ENCODE measurements at regions not wholly inside any gene's neighbourhood (a gene's known extent, or its start where the extent isn't known, plus 50 kb on each side); places are given as distances from the start of the nearest gene placed in this dataset.

DNA sequence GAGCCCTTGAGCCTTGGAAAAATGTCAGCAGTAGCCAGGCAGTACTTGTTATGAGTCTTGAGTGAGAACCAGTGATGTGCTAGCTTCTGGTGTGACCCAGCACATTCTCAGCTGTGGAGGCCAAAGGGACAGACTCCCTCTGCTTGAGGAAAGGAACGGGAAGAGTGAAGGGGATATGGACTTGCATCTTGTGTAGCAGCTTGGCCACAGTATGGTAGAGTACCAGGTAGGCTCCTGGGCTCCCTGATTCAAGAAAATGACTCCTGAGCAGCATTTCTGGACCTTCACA is 1601.9 kb upstream of the ADGRL3 start:
- H3K27ac Mint-ChIP-seq = no peak overlapping the region
- H3K27me3 Mint-ChIP-seq (ENCODE audit: low read depth) = no peaks in the 10 kb centered on the region
- H3K27ac ChIP-seq (ENCODE audit: insufficient read length, low read depth, low read length) = no peak overlapping the region
- no peak overlapping the region for H3K18ac ChIP-seq (ENCODE audit: insufficient read length, low read depth, low read length)
- no peak overlapping the region for H3K9ac ChIP-seq (ENCODE audit: extremely low read depth, insufficient read length, low read length)
- H3K4me3 Mint-ChIP-seq = no peak overlapping the region
- no peak overlapping the region for H4K8ac ChIP-seq (replicated peaks; ENCODE audit: insufficient read length, low read depth, low read length)
- H3K4me1 Mint-ChIP-seq = no peaks in the 10 kb centered on the region
- TF ChIP-seq, protein P1, sequence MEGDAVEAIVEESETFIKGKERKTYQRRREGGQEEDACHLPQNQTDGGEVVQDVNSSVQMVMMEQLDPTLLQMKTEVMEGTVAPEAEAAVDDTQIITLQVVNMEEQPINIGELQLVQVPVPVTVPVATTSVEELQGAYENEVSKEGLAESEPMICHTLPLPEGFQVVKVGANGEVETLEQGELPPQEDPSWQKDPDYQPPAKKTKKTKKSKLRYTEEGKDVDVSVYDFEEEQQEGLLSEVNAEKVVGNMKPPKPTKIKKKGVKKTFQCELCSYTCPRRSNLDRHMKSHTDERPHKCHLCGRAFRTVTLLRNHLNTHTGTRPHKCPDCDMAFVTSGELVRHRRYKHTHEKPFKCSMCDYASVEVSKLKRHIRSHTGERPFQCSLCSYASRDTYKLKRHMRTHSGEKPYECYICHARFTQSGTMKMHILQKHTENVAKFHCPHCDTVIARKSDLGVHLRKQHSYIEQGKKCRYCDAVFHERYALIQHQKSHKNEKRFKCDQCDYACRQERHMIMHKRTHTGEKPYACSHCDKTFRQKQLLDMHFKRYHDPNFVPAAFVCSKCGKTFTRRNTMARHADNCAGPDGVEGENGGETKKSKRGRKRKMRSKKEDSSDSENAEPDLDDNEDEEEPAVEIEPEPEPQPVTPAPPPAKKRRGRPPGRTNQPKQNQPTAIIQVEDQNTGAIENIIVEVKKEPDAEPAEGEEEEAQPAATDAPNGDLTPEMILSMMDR (conservative IDR thresholded peaks at IDR 0.05) = no peak
- H2AFZ ChIP-seq (ENCODE audit: low read length) = no peak overlapping the region
- H3K4me1 ChIP-seq (ENCODE audit: insufficient read depth, low read length) = no peaks in the 10 kb centered on the region
- H3K56ac ChIP-seq (ENCODE audit: insufficient read length, low read depth, low read length) = no peak overlapping the region
- H3K79me2 ChIP-seq (ENCODE audit: insufficient read depth, low read length) = no peaks in the 10 kb centered on the region
- H3K14ac ChIP-seq (ENCODE audit: insufficient read depth, low read length) = no peak overlapping the region
- no peak overlapping the region for H2AK5ac ChIP-seq (ENCODE audit: insufficient read length, low read length)
- H2BK15ac ChIP-seq (ENCODE audit: low read depth, low read length) = no peak overlapping the region
- H2BK120ac ChIP-seq (ENCODE audit: low read depth, low read length, poor library complexity, severe bottlenecking) = no peak overlapping the region
- no peak overlapping the region for H4K91ac ChIP-seq (ENCODE audit: insufficient read length, low read depth, low read length)
- no peak overlapping the region for H3K23ac ChIP-seq (ENCODE audit: insufficient read length, low read depth, low read length)
- no peak overlapping the region for H2BK5ac ChIP-seq (ENCODE audit: insufficient read length, low read length)
- H3K4me2 ChIP-seq (ENCODE audit: insufficient read depth, insufficient read length, low read length) = no peak overlapping the region
- H4K5ac ChIP-seq (ENCODE audit: insufficient read length, low read depth, low read length) = no peak overlapping the region
- DNase-seq = no peak
- no peak overlapping the region for H3K4ac ChIP-seq (ENCODE audit: low read depth, low read length)
- H2BK12ac ChIP-seq (ENCODE audit: insufficient read length, low read depth, low read length) = no peak overlapping the region
- H3K79me1 ChIP-seq (ENCODE audit: insufficient read depth, low read depth, low read length, poor library complexity, severe bottlenecking) = no peaks in the 10 kb centered on the region
- no peaks in the 10 kb centered on the region for H4K20me1 ChIP-seq (ENCODE audit: control insufficient read depth, insufficient read depth, insufficient read length)
- no peaks in the 10 kb centered on the region; a peak in 1 of 7 replicates for H3K36me3 Mint-ChIP-seq (ENCODE audit: insufficient read depth in 1 of 3, low read depth in 3 of 3)
- H3T11ph ChIP-seq (ENCODE audit: low read length) = no peak overlapping the region
- H3K23me2 ChIP-seq (ENCODE audit: insufficient read length, low read depth, low read length, poor library complexity, severe bottlenecking) = no peaks in the 10 kb centered on the region
- no CpG with 5 or more reads among the region's 1 CpG for WGBS (ENCODE audit: extremely low coverage, insufficient read length, low lambda C conversion rate)
- H3K27me3 ChIP-seq (ENCODE audit: insufficient read depth, low read length) = no peaks in the 10 kb centered on the region
- H3K9me3 ChIP-seq (ENCODE audit: control insufficient read depth, low read depth, low read length) = no peaks in the 10 kb centered on the region
- H3K9me3 Mint-ChIP-seq = peaks cover 0 to 3% of the 10 kb centered on the region in 2 experiments; a peak in 1 of 5 replicates
- H2BK20ac ChIP-seq (ENCODE audit: low read depth, low read length, poor library complexity, severe bottlenecking) = no peak overlapping the region

Measured in H9 (cell line).